ENCODE measurements at regions not wholly inside any gene's neighbourhood (a gene's known extent, or its start where the extent isn't known, plus 50 kb on each side); places are given as distances from the start of the nearest gene placed in this dataset.

DNA sequence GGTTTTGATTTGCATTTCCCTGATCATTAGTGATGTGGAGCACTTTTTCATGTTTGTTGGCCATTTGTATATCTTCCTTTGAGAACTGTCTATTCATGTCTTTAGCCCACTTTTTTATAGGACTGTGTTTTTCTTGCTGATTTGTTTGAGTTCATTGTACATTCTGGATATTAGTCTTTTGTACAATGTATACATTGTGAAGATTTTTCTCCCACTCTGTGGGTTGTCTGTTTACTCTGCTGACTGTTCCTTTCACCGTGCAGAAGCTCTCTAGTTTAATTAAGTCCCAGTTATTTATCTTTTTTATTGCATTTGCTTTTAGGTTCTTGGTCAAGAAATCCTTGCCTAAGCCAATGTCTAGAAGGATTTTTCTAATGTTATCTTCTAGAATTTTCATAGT lies 91.1 kb upstream of the ATP11B start:
- Histone ChIP-seq H3K9me3 (ENCODE audit: control insufficient read depth in 4 of 4, low read length in 3 of 4) (no peaks in the 10 kb centered on the region), H3K4me3 (ENCODE audit: low read depth in 1 of 3, low read length in 3 of 3) (no peak overlapping the region), H3K4me1 (ENCODE audit: control insufficient read depth in 4 of 4, insufficient read depth in 4 of 4, low read length in 3 of 4) (peaks cover 4 to 15% (median 9%) of the 10 kb centered on the region in 4 donors), H3K27ac (ENCODE audit: low read depth in 1 of 2, low read length in 2 of 2) (no peak overlapping the region), H3K27me3 (ENCODE audit: control insufficient read depth in 4 of 4, insufficient read depth in 4 of 4, low read length in 3 of 4) (no peaks in the 10 kb centered on the region), H3K36me3 (ENCODE audit: control insufficient read depth in 4 of 4, insufficient read depth in 3 of 4, low read depth in 1 of 4, low read length in 3 of 4) (no peaks in the 10 kb centered on the region), H3K9ac (ENCODE audit: low read depth in 1 of 2, low read length in 2 of 2) (no peak overlapping the region)
- TF ChIP-seq NR2F2 (IDR thresholded peaks at IDR 0.05) (no peak), SP1 (IDR thresholded peaks at IDR 0.05) (no peak), MAX (IDR thresholded peaks at IDR 0.05) (no peak), JUND (IDR thresholded peaks at IDR 0.05) (no peak), HNF4A (conservative IDR thresholded peaks at IDR 0.05) (no peak), ZBTB33 (IDR thresholded peaks at IDR 0.05) (no peak), HNF4G (IDR thresholded peaks at IDR 0.05) (no peak), FOXA1 (IDR thresholded peaks at IDR 0.05) (no peak)
- TF ChIP-seq, protein P1, sequence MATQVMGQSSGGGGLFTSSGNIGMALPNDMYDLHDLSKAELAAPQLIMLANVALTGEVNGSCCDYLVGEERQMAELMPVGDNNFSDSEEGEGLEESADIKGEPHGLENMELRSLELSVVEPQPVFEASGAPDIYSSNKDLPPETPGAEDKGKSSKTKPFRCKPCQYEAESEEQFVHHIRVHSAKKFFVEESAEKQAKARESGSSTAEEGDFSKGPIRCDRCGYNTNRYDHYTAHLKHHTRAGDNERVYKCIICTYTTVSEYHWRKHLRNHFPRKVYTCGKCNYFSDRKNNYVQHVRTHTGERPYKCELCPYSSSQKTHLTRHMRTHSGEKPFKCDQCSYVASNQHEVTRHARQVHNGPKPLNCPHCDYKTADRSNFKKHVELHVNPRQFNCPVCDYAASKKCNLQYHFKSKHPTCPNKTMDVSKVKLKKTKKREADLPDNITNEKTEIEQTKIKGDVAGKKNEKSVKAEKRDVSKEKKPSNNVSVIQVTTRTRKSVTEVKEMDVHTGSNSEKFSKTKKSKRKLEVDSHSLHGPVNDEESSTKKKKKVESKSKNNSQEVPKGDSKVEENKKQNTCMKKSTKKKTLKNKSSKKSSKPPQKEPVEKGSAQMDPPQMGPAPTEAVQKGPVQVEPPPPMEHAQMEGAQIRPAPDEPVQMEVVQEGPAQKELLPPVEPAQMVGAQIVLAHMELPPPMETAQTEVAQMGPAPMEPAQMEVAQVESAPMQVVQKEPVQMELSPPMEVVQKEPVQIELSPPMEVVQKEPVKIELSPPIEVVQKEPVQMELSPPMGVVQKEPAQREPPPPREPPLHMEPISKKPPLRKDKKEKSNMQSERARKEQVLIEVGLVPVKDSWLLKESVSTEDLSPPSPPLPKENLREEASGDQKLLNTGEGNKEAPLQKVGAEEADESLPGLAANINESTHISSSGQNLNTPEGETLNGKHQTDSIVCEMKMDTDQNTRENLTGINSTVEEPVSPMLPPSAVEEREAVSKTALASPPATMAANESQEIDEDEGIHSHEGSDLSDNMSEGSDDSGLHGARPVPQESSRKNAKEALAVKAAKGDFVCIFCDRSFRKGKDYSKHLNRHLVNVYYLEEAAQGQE (IDR thresholded peaks at IDR 0.05) = no peak
- TF ChIP-seq, protein P2, sequence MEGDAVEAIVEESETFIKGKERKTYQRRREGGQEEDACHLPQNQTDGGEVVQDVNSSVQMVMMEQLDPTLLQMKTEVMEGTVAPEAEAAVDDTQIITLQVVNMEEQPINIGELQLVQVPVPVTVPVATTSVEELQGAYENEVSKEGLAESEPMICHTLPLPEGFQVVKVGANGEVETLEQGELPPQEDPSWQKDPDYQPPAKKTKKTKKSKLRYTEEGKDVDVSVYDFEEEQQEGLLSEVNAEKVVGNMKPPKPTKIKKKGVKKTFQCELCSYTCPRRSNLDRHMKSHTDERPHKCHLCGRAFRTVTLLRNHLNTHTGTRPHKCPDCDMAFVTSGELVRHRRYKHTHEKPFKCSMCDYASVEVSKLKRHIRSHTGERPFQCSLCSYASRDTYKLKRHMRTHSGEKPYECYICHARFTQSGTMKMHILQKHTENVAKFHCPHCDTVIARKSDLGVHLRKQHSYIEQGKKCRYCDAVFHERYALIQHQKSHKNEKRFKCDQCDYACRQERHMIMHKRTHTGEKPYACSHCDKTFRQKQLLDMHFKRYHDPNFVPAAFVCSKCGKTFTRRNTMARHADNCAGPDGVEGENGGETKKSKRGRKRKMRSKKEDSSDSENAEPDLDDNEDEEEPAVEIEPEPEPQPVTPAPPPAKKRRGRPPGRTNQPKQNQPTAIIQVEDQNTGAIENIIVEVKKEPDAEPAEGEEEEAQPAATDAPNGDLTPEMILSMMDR (IDR thresholded peaks at IDR 0.05; ENCODE audit: low read depth, low read length, missing input control) = no peak
- WGBS = 68% methylated on average over 1 of the region's 1 CpG
- no peak for DNase-seq (ENCODE audit: low spot score)

DNA sequence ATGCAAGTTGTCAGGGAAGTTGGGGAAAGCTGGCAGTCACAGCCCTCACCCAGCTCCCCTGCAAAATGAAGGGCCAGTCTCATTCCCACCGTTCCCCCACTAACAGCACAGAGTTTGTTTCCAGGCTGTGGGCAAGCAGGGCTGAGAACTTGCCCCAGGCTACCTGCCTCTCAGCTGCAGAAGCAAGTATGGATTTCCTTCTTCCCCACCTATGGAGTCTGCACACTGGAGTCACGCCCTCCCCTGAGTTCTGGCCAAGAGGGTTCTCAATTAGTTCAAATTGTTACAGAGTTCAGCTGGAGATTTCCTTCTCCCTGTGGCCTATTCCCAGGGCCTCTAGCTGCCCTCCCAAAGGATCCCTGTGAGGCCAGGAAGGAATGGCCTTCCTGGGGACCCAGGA lies 90.1 kb upstream of the ATP11B start:
- H3K4me3 ChIP-seq (ENCODE audit: low read depth in 1 of 3, low read length in 3 of 3) = no peak overlapping the region
- peaks cover 0 to 7% (median 3%) of the 10 kb centered on the region in 4 donors for H3K4me1 ChIP-seq (ENCODE audit: control insufficient read depth in 4 of 4, insufficient read depth in 4 of 4, low read length in 3 of 4)
- H3K36me3 ChIP-seq (ENCODE audit: control insufficient read depth in 4 of 4, insufficient read depth in 3 of 4, low read depth in 1 of 4, low read length in 3 of 4) = no peaks in the 10 kb centered on the region
- no peak for DNase-seq (ENCODE audit: low spot score)
- no peaks in the 10 kb centered on the region for H3K9me3 ChIP-seq (ENCODE audit: control insufficient read depth in 4 of 4, low read length in 3 of 4)
- WGBS = 91% methylated on average over 2 of the region's 2 CpGs
- TF ChIP-seq GABPA (IDR thresholded peaks at IDR 0.05 in 1 of 2, conservative IDR thresholded peaks at IDR 0.05 in 1 of 2) = no peak
- TF ChIP-seq NR2F2 (IDR thresholded peaks at IDR 0.05) = no peak
- no peak for TF ChIP-seq SP1 (IDR thresholded peaks at IDR 0.05)
- TF ChIP-seq FOXA2 (IDR thresholded peaks at IDR 0.05) = no peak
- TF ChIP-seq RXRA (IDR thresholded peaks at IDR 0.05) = no peak
- no peak for TF ChIP-seq MAX (IDR thresholded peaks at IDR 0.05)
- TF ChIP-seq TAF1 (conservative IDR thresholded peaks at IDR 0.05) = no peak
- TF ChIP-seq, protein P1 (IDR thresholded peaks at IDR 0.05) = no peak
- no peak for TF ChIP-seq HNF4G (IDR thresholded peaks at IDR 0.05)
- TF ChIP-seq, protein P2 (IDR thresholded peaks at IDR 0.05; ENCODE audit: low read depth, low read length, missing input control) = no peak
- TF ChIP-seq FOXA1 (IDR thresholded peaks at IDR 0.05) = no peak
- no peak for TF ChIP-seq EGR1 (IDR thresholded peaks at IDR 0.05; ENCODE audit: low read depth in 2 of 2)
- TF ChIP-seq HNF4A (conservative IDR thresholded peaks at IDR 0.05) = no peak
- no peak for TF ChIP-seq YY1 (IDR thresholded peaks at IDR 0.05)
- no peak for TF ChIP-seq RAD21 (IDR thresholded peaks at IDR 0.05)
- TF ChIP-seq JUND (IDR thresholded peaks at IDR 0.05) = no peak
- no peak for TF ChIP-seq ATF3 (IDR thresholded peaks at IDR 0.05)
- no peak overlapping the region for H3K9ac ChIP-seq (ENCODE audit: low read depth in 1 of 2, low read length in 2 of 2)
- H3K27ac ChIP-seq (ENCODE audit: low read depth in 1 of 2, low read length in 2 of 2) = no peak overlapping the region
- no peaks in the 10 kb centered on the region for H3K27me3 ChIP-seq (ENCODE audit: control insufficient read depth in 4 of 4, insufficient read depth in 4 of 4, low read length in 3 of 4)
